ENCODE measurements at regions not wholly inside any gene's neighbourhood (a gene's known extent, or its start where the extent isn't known, plus 50 kb on each side); places are given as distances from the start of the nearest gene placed in this dataset.

GRCh38 chr5:32991421-32991815 is 280.3 kb downstream of the NPR3 start:
- TF ChIP-seq RERE (CRISPR knock-in tag; IDR thresholded peaks at IDR 0.05; ENCODE audit: borderline replicate concordance): no peak
- no peak for TF ChIP-seq POLR3A (IDR thresholded peaks at IDR 0.05; ENCODE audit: borderline replicate concordance, extremely low read depth, insufficient read depth, insufficient read length)
- no peak for TF ChIP-seq IRF2 (CRISPR knock-in tag; IDR thresholded peaks at IDR 0.05)
- TF ChIP-seq REST (IDR thresholded peaks at IDR 0.05; ENCODE audit: borderline replicate concordance): no peak
- TF ChIP-seq REST (CRISPR knock-in tag; IDR thresholded peaks at IDR 0.05; ENCODE audit: low read depth): no peak
- no peak for TF ChIP-seq FOXA1 (IDR thresholded peaks at IDR 0.05; ENCODE audit: borderline replicate concordance)
- TF ChIP-seq EZH2 (IDR thresholded peaks at IDR 0.05; ENCODE audit: borderline replicate concordance, low read depth, low read length): no peak
- no peak for TF ChIP-seq ETS1 (conservative IDR thresholded peaks at IDR 0.05; ENCODE audit: control insufficient read depth, low read depth, low read length)
- no peak for TF ChIP-seq NCOA4 (IDR thresholded peaks at IDR 0.05; ENCODE audit: partially characterized antibody)
- no peak for TF ChIP-seq ATF3 (IDR thresholded peaks at IDR 0.05)
- no peak for TF ChIP-seq ATF3 (CRISPR knock-in tag; conservative IDR thresholded peaks at IDR 0.05)
- no peak for TF ChIP-seq THAP7 (CRISPR knock-in tag; IDR thresholded peaks at IDR 0.05)
- no peak for TF ChIP-seq POLR2A (conservative IDR thresholded peaks at IDR 0.05)
- TF ChIP-seq SIN3A (IDR thresholded peaks at IDR 0.05; ENCODE audit: borderline replicate concordance in 2 of 2, control insufficient read depth in 1 of 2, low read depth in 2 of 2, low read length in 2 of 2): no peak
- no peak for TF ChIP-seq JUN (IDR thresholded peaks at IDR 0.05; ENCODE audit: borderline replicate concordance, low read depth, low read length)
- no peak for TF ChIP-seq JUN (CRISPR knock-in tag; IDR thresholded peaks at IDR 0.05; ENCODE audit: borderline replicate concordance)
